Lower leg skin (tissue), 3 donors: ENCODE measurements at regions not wholly inside any gene's neighbourhood (a gene's known extent, or its start where the extent isn't known, plus 50 kb on each side); places are given as distances from the start of the nearest gene placed in this dataset.

ENCODE experiments used
- CTCF ChIP-seq, 3 donors: fragments of 450-650 bp; IDR thresholded peaks; one replicate each; pipeline ENCODE4 v1.5.1; 2016; ENCODE audit warnings: antibody characterized with exemption in 3 of 3, mild to moderate bottlenecking in 3 of 3, moderate library complexity in 2 of 3
- POLR2A ChIP-seq, 2 donors: fragments of 450-650 bp; IDR thresholded peaks; one replicate each; pipeline ENCODE4 v1.6.1; 2016 to 2017; ENCODE audit warnings: antibody characterized with exemption in 2 of 2, mild to moderate bottlenecking in 1 of 2, moderate library complexity in 1 of 2

- TF ChIP-seq POLR2A (IDR thresholded peaks at IDR 0.05) (no peak), CTCF (IDR thresholded peaks at IDR 0.05) (no peak)
Measured at GRCh38 chr15:66943456-66944095, 121.8 kb upstream of the SMAD3 start.
